SHP77 treated with DMSO at 0.1 percent for 48 hours (cell line): ENCODE measurements at regions not wholly inside any gene's neighbourhood (a gene's known extent, or its start where the extent isn't known, plus 50 kb on each side); places are given as distances from the start of the nearest gene placed in this dataset.
"Not testable (repeated sequence)": the region's sequence is repeated elsewhere in the genome, so short reads cannot be mapped to it uniquely, and the experiment has no call there.

Experiments
- DNase-seq: peaks from one replicate; lab custom pipeline; 2025; lab: John Stamatoyannopoulos, UW

- not testable (repeated sequence) for DNase-seq
Measured at GRCh38 chr1:99444211-99444927, 180.1 kb downstream of the PLPPR4 start.

GRCh38 chr1:99445071-99445470 lies 180.8 kb downstream of the PLPPR4 start:
- DNase-seq: no peak

GRCh38 chr1:99445486-99445885 lies 181.2 kb downstream of the PLPPR4 start:
- no peak for DNase-seq

- DNase-seq: no peak
Measured at GRCh38 chr1:99447721-99448120, 183.4 kb downstream of the PLPPR4 start.

GRCh38 chr1:99455760-99456159 lies 190.2 kb upstream of the PALMD start:
- DNase-seq: no peak

- no peak for DNase-seq
Measured at GRCh38 chr1:99456536-99456935, 189.4 kb upstream of the PALMD start.

GRCh38 chr1:99457381-99458165 lies 188.3 kb upstream of the PALMD start:
- DNase-seq: no peak

GRCh38 chr1:99461499-99461898 lies 184.4 kb upstream of the PALMD start:
- no peak for DNase-seq

- DNase-seq: no peak
Measured at GRCh38 chr1:99464738-99465137, 181.2 kb upstream of the PALMD start.

- no peak for DNase-seq
Measured at GRCh38 chr1:99465176-99465900, 180.6 kb upstream of the PALMD start.

- no peak for DNase-seq
Measured at GRCh38 chr1:99467645-99468044, 178.3 kb upstream of the PALMD start.

GRCh38 chr1:99469550-99469971 lies 176.4 kb upstream of the PALMD start:
- DNase-seq: no peak

GRCh38 chr1:99472893-99473292 lies 173.0 kb upstream of the PALMD start:
- no peak for DNase-seq

- no peak for DNase-seq
Measured at GRCh38 chr1:99474350-99474893, 171.5 kb upstream of the PALMD start.

GRCh38 chr1:99476058-99476457 lies 169.9 kb upstream of the PALMD start:
- no peak for DNase-seq

- no peak for DNase-seq
Measured at GRCh38 chr1:99481391-99481996, 164.4 kb upstream of the PALMD start.

GRCh38 chr1:99482286-99482685 lies 163.6 kb upstream of the PALMD start:
- DNase-seq: no peak

- no peak for DNase-seq
Measured at GRCh38 chr1:99482750-99483149, 163.2 kb upstream of the PALMD start.

- no peak for DNase-seq
Measured at GRCh38 chr1:99490031-99490430, 155.9 kb upstream of the PALMD start.

- DNase-seq: no peak
Measured at GRCh38 chr1:99496067-99496466, 149.8 kb upstream of the PALMD start.

GRCh38 chr1:99497690-99498089 lies 148.2 kb upstream of the PALMD start:
- DNase-seq: no peak

- DNase-seq: no peak
Measured at GRCh38 chr1:99500541-99500940, 145.4 kb upstream of the PALMD start.
